ENCODE measurements at regions not wholly inside any gene's neighbourhood (a gene's known extent, or its start where the extent isn't known, plus 50 kb on each side); places are given as distances from the start of the nearest gene placed in this dataset.

- TF ChIP-seq POLR2AphosphoS5 (IDR thresholded peaks at IDR 0.05; ENCODE audit: low read depth, low read length) (no peak), TAF1 (IDR thresholded peaks at IDR 0.05; ENCODE audit: borderline replicate concordance, insufficient read depth, low read length) (no peak)
These were observed 217.8 kb upstream of the NDST4 start for GRCh38 chr4:115331241-115331640.

Data from PFSK-1 (cell line).